ENCODE measurements at regions not wholly inside any gene's neighbourhood (a gene's known extent, or its start where the extent isn't known, plus 50 kb on each side); places are given as distances from the start of the nearest gene placed in this dataset.

- no peak overlapping the region for H3K27ac ChIP-seq
- no peaks in the 10 kb centered on the region for H3K27me3 ChIP-seq
- H3K9me3 ChIP-seq: no peaks in the 10 kb centered on the region
- intact Hi-C loops (cut with DNase I): no loop called here
- H3K36me3 ChIP-seq: no peaks in the 10 kb centered on the region
- H3K4me3 ChIP-seq: no peak overlapping the region
- no peak for TF ChIP-seq CTCF (IDR thresholded peaks at IDR 0.05)
- DNase-seq (ENCODE audit: low spot score in 2 of 2): no peak
- no peaks in the 10 kb centered on the region for H3K4me1 ChIP-seq
Observed at GRCh38 chr2:65507102-65508069, 75.0 kb upstream of the SPRED2 start.

- Histone ChIP-seq H3K4me1 (no peaks in the 10 kb centered on the region), H3K9me3 (no peaks in the 10 kb centered on the region), H3K27ac (no peak overlapping the region), H3K36me3 (no peaks in the 10 kb centered on the region), H3K4me3 (no peak overlapping the region), H3K27me3 (no peaks in the 10 kb centered on the region)
- intact Hi-C loops (cut with DNase I): no loop called here
- no peak for DNase-seq (ENCODE audit: low spot score in 2 of 2)
- TF ChIP-seq CTCF (IDR thresholded peaks at IDR 0.05): no peak
Observed at GRCh38 chr2:65504814-65505697, 72.7 kb upstream of the SPRED2 start.

- intact Hi-C loops (cut with DNase I): no loop called here
- no peak for TF ChIP-seq CTCF (IDR thresholded peaks at IDR 0.05)
- no peaks in the 10 kb centered on the region for H3K4me1 ChIP-seq
Observed at GRCh38 chr2:65504201-65504600, 71.8 kb upstream of the SPRED2 start.

GRCh38 chr2:65503746-65504145, 71.3 kb upstream of the SPRED2 start:
- TF ChIP-seq CTCF (IDR thresholded peaks at IDR 0.05): no peak
- Histone ChIP-seq H3K27me3 (no peaks in the 10 kb centered on the region), H3K4me1 (no peaks in the 10 kb centered on the region), H3K36me3 (no peaks in the 10 kb centered on the region), H3K27ac (no peak overlapping the region), H3K4me3 (no peak overlapping the region), H3K9me3 (no peaks in the 10 kb centered on the region)
- no peak for DNase-seq (ENCODE audit: low spot score in 2 of 2)
- intact Hi-C loops (cut with DNase I): no loop called here

More at GRCh38 chr2:65504201-65504600, 71.8 kb upstream of the SPRED2 start:
- no peak for DNase-seq (ENCODE audit: low spot score in 2 of 2)
- no peaks in the 10 kb centered on the region for H3K9me3 ChIP-seq
- no peak overlapping the region for H3K27ac ChIP-seq
- no peaks in the 10 kb centered on the region for H3K27me3 ChIP-seq
- H3K36me3 ChIP-seq: no peaks in the 10 kb centered on the region
- no peak overlapping the region for H3K4me3 ChIP-seq

GRCh38 chr2:65501836-65502235, 69.4 kb upstream of the SPRED2 start:
- no peak for DNase-seq (ENCODE audit: low spot score in 2 of 2)
- TF ChIP-seq CTCF (IDR thresholded peaks at IDR 0.05): no peak
- Histone ChIP-seq H3K4me1 (no peaks in the 10 kb centered on the region), H3K27me3 (no peaks in the 10 kb centered on the region), H3K36me3 (no peaks in the 10 kb centered on the region), H3K27ac (no peak overlapping the region), H3K9me3 (no peaks in the 10 kb centered on the region), H3K4me3 (no peak overlapping the region)
- intact Hi-C loops (cut with DNase I): no loop called here

All from ascending aorta (tissue), 2 donors.